ENCODE measurements at regions not wholly inside any gene's neighbourhood (a gene's known extent, or its start where the extent isn't known, plus 50 kb on each side); places are given as distances from the start of the nearest gene placed in this dataset.

DNA sequence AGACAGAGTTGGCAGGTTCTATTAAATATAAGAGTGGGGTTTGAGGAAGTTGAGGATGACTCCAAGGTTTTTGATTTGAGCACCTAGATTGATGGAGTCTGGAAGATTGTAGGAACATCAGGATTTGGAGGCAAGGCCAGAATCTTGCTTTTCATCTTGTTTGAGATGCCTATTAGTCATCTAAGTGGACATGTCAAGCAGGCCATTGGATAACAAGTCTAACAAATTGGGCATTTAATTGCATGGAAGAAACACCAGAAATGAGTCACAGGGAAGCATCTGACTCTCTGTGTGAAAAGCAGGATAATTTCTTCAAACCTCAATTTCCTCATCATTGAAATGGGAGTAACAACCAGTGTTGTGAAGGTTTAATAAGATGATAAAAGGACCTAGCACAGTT is 53.3 kb upstream of the ARL15 start:
- no peaks in the 10 kb centered on the region for H3K79me2 ChIP-seq (ENCODE audit: insufficient read depth, low read length)
- H3K36me3 ChIP-seq (ENCODE audit: insufficient read depth, low read length) = no peaks in the 10 kb centered on the region
- H3K27me3 ChIP-seq (ENCODE audit: insufficient read depth, low read length, poor library complexity, severe bottlenecking) = no peaks in the 10 kb centered on the region
- TF ChIP-seq EZH2phosphoT487 (IDR thresholded peaks at IDR 0.05; ENCODE audit: borderline replicate concordance) = no peak
- TF ChIP-seq, protein P1, sequence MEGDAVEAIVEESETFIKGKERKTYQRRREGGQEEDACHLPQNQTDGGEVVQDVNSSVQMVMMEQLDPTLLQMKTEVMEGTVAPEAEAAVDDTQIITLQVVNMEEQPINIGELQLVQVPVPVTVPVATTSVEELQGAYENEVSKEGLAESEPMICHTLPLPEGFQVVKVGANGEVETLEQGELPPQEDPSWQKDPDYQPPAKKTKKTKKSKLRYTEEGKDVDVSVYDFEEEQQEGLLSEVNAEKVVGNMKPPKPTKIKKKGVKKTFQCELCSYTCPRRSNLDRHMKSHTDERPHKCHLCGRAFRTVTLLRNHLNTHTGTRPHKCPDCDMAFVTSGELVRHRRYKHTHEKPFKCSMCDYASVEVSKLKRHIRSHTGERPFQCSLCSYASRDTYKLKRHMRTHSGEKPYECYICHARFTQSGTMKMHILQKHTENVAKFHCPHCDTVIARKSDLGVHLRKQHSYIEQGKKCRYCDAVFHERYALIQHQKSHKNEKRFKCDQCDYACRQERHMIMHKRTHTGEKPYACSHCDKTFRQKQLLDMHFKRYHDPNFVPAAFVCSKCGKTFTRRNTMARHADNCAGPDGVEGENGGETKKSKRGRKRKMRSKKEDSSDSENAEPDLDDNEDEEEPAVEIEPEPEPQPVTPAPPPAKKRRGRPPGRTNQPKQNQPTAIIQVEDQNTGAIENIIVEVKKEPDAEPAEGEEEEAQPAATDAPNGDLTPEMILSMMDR (conservative IDR thresholded peaks at IDR 0.05; ENCODE audit: low read length) = no peak
- H3K4me2 ChIP-seq (ENCODE audit: low read depth, low read length, poor library complexity, severe bottlenecking) = no peak overlapping the region
- no peaks in the 10 kb centered on the region for H3K9me3 ChIP-seq (ENCODE audit: insufficient read depth, low read depth, low read length)
- no peaks in the 10 kb centered on the region for H3F3A ChIP-seq (ENCODE audit: low read depth)
- no peaks in the 10 kb centered on the region for H3K9me2 ChIP-seq (replicated peaks; ENCODE audit: low read depth, low read length)
- no peaks in the 10 kb centered on the region for H4K20me1 ChIP-seq (ENCODE audit: insufficient read depth, low read length, poor library complexity, severe bottlenecking)
- no peak overlapping the region for H3K9ac ChIP-seq (ENCODE audit: low read depth, low read length, poor library complexity, severe bottlenecking)
- no peak overlapping the region for H3K4me3 ChIP-seq (ENCODE audit: low read length, poor library complexity, severe bottlenecking)
- no peak overlapping the region for H2AFZ ChIP-seq (ENCODE audit: low read length)
- no peaks in the 10 kb centered on the region for H3K4me1 ChIP-seq (ENCODE audit: insufficient read depth, low read length, poor library complexity, severe bottlenecking)

DNA sequence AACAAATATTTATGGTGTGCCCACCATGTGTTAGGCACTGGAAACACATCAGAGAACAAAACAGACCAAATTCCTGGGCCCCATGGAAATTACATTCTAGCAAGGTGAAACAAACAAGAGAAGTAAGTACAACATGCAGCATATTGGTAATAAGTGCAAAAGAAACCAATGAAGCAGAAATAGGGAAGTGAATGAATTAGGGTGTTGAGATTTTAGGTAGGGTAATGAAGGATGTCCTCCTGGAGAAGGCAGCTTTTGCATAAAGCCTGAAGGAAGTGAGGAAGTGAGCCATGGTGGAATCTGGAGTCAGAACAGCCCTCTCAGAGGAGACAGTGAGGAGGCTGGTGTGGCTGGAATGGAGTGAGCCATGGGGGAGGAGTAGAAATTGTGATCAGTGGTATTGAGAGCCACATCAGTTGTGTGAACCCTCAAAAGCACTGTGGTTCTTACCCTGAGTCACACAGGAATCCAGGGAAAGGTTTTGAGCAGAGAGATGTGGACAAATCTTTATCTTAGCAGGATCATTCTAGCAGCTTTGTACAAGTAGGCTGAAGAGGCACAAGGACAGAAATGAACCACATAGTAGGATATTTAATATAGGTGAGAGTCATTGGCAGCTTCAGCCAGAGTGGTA is 52.7 kb upstream of the ARL15 start:
- Histone ChIP-seq H3K4me1 (ENCODE audit: insufficient read depth, low read length, poor library complexity, severe bottlenecking) (no peaks in the 10 kb centered on the region), H4K20me1 (ENCODE audit: insufficient read depth, low read length, poor library complexity, severe bottlenecking) (no peaks in the 10 kb centered on the region), H3F3A (ENCODE audit: low read depth) (no peaks in the 10 kb centered on the region), H3K9me2 (replicated peaks; ENCODE audit: low read depth, low read length) (no peaks in the 10 kb centered on the region), H3K9me3 (ENCODE audit: insufficient read depth, low read depth, low read length) (no peaks in the 10 kb centered on the region), H3K9ac (ENCODE audit: low read depth, low read length, poor library complexity, severe bottlenecking) (no peak overlapping the region), H3K79me2 (ENCODE audit: insufficient read depth, low read length) (no peaks in the 10 kb centered on the region), H3K4me2 (ENCODE audit: low read depth, low read length, poor library complexity, severe bottlenecking) (no peak overlapping the region), H3K36me3 (ENCODE audit: insufficient read depth, low read length) (no peaks in the 10 kb centered on the region), H3K27me3 (ENCODE audit: insufficient read depth, low read length, poor library complexity, severe bottlenecking) (no peaks in the 10 kb centered on the region), H3K4me3 (ENCODE audit: low read length, poor library complexity, severe bottlenecking) (no peak overlapping the region), H2AFZ (ENCODE audit: low read length) (no peak overlapping the region)
- no peak for TF ChIP-seq EZH2phosphoT487 (IDR thresholded peaks at IDR 0.05; ENCODE audit: borderline replicate concordance)
- TF ChIP-seq, protein P1 (conservative IDR thresholded peaks at IDR 0.05; ENCODE audit: low read length) = no peak

GRCh38 chr5:54362434-54362833 is 52.1 kb upstream of the ARL15 start:
- H3K9me3 ChIP-seq (ENCODE audit: insufficient read depth, low read depth, low read length) = no peaks in the 10 kb centered on the region
- H3K36me3 ChIP-seq (ENCODE audit: insufficient read depth, low read length) = no peaks in the 10 kb centered on the region
- no peaks in the 10 kb centered on the region for H3K27me3 ChIP-seq (ENCODE audit: insufficient read depth, low read length, poor library complexity, severe bottlenecking)
- H4K20me1 ChIP-seq (ENCODE audit: insufficient read depth, low read length, poor library complexity, severe bottlenecking) = no peaks in the 10 kb centered on the region
- H3K4me2 ChIP-seq (ENCODE audit: low read depth, low read length, poor library complexity, severe bottlenecking) = no peak overlapping the region
- H3K9ac ChIP-seq (ENCODE audit: low read depth, low read length, poor library complexity, severe bottlenecking) = no peak overlapping the region
- TF ChIP-seq, protein P1 (conservative IDR thresholded peaks at IDR 0.05; ENCODE audit: low read length) = no peak
- TF ChIP-seq EZH2phosphoT487 (IDR thresholded peaks at IDR 0.05; ENCODE audit: borderline replicate concordance) = no peak
- no peaks in the 10 kb centered on the region for H3K4me1 ChIP-seq (ENCODE audit: insufficient read depth, low read length, poor library complexity, severe bottlenecking)
- no peaks in the 10 kb centered on the region for H3F3A ChIP-seq (ENCODE audit: low read depth)
- H3K9me2 ChIP-seq (replicated peaks; ENCODE audit: low read depth, low read length) = no peaks in the 10 kb centered on the region
- no peaks in the 10 kb centered on the region for H3K79me2 ChIP-seq (ENCODE audit: insufficient read depth, low read length)
- no peak overlapping the region for H2AFZ ChIP-seq (ENCODE audit: low read length)
- H3K4me3 ChIP-seq (ENCODE audit: low read length, poor library complexity, severe bottlenecking) = no peak overlapping the region
